ENCODE measurements at regions not wholly inside any gene's neighbourhood (a gene's known extent, or its start where the extent isn't known, plus 50 kb on each side); places are given as distances from the start of the nearest gene placed in this dataset.

- DNase-seq (no peak), ATAC-seq (ENCODE audit: low FRiP score in 2 of 2) (no peak)
- H3K27ac ChIP-seq = no peak overlapping the region
- H3K27me3 ChIP-seq = no peaks in the 10 kb centered on the region
- H3K4me1 ChIP-seq = no peaks in the 10 kb centered on the region
- no peak for TF ChIP-seq POLR2AphosphoS5 (IDR thresholded peaks at IDR 0.05)
- TF ChIP-seq POLR2A (IDR thresholded peaks at IDR 0.05) = no peak
- TF ChIP-seq EP300 (IDR thresholded peaks at IDR 0.05) = no peak
- no peak for TF ChIP-seq CTCF (IDR thresholded peaks at IDR 0.05)
- 26 to 36% methylated on average over 1 of the region's 1 CpG for whole genome bisulfite sequencing, 2 donors
- no peaks in the 10 kb centered on the region for H3K36me3 ChIP-seq
- H3K4me3 ChIP-seq = no peak overlapping the region
- no peaks in the 10 kb centered on the region for H3K9me3 ChIP-seq
Measured at GRCh38 chr12:31201382-31201781, 124.6 kb downstream of the SINHCAF start.

GRCh38 chr12:31203261-31203660 is 122.7 kb downstream of the SINHCAF start:
- ATAC-seq (ENCODE audit: low FRiP score in 2 of 2) = no peak
- 66 to 68% methylated on average over 1 of the region's 1 CpG for WGBS, 2 donors
- no peaks in the 10 kb centered on the region for H3K36me3 ChIP-seq

GRCh38 chr12:31205054-31205453 is 120.9 kb downstream of the SINHCAF start:
- TF ChIP-seq POLR2AphosphoS5 (IDR thresholded peaks at IDR 0.05) = no peak
- TF ChIP-seq POLR2A (IDR thresholded peaks at IDR 0.05) = no peak
- TF ChIP-seq EP300 (IDR thresholded peaks at IDR 0.05) = no peak
- TF ChIP-seq CTCF (IDR thresholded peaks at IDR 0.05) = no peak
- Histone ChIP-seq H3K4me3 (no peak overlapping the region), H3K9me3 (no peaks in the 10 kb centered on the region), H3K27me3 (no peaks in the 10 kb centered on the region), H3K36me3 (no peaks in the 10 kb centered on the region), H3K27ac (no peak overlapping the region), H3K4me1 (no peaks in the 10 kb centered on the region)
- peak in 1 of 2 donors; percentile 56 for ATAC-seq (ENCODE audit: low FRiP score in 2 of 2)
- WGBS, 2 donors = 25% methylated on average over 3 of the region's 3 CpGs
- DNase-seq = no peak

More at GRCh38 chr12:31203261-31203660, 122.7 kb downstream of the SINHCAF start:
- no peak overlapping the region for H3K4me3 ChIP-seq
- no peak for DNase-seq
- H3K4me1 ChIP-seq = no peaks in the 10 kb centered on the region
- H3K27me3 ChIP-seq = no peaks in the 10 kb centered on the region
- no peak overlapping the region for H3K27ac ChIP-seq
- H3K9me3 ChIP-seq = no peaks in the 10 kb centered on the region
- TF ChIP-seq POLR2AphosphoS5 (IDR thresholded peaks at IDR 0.05) (no peak), EP300 (IDR thresholded peaks at IDR 0.05) (no peak), POLR2A (IDR thresholded peaks at IDR 0.05) (no peak), CTCF (IDR thresholded peaks at IDR 0.05) (no peak)

GRCh38 chr12:31206038-31206670 is 119.8 kb downstream of the SINHCAF start:
- no peaks in the 10 kb centered on the region for H3K27me3 ChIP-seq
- no peaks in the 10 kb centered on the region for H3K4me1 ChIP-seq
- H3K9me3 ChIP-seq = no peaks in the 10 kb centered on the region
- no peak overlapping the region for H3K4me3 ChIP-seq
- no peak overlapping the region for H3K27ac ChIP-seq
- 62 to 65% methylated on average over 4 of the region's 4 CpGs for WGBS, 2 donors
- no peaks in the 10 kb centered on the region for H3K36me3 ChIP-seq
- no peak for TF ChIP-seq POLR2A (IDR thresholded peaks at IDR 0.05)
- no peak for TF ChIP-seq EP300 (IDR thresholded peaks at IDR 0.05)
- TF ChIP-seq POLR2AphosphoS5 (IDR thresholded peaks at IDR 0.05) = no peak
- no peak for TF ChIP-seq CTCF (IDR thresholded peaks at IDR 0.05)
- DNase-seq (no peak), ATAC-seq (ENCODE audit: low FRiP score in 2 of 2) (peak in 1 of 2 donors; percentile 65)

All from upper lobe of left lung (tissue), 6 donors.